MCF 10A (cell line): ENCODE measurements at regions not wholly inside any gene's neighbourhood (a gene's known extent, or its start where the extent isn't known, plus 50 kb on each side); places are given as distances from the start of the nearest gene placed in this dataset.

Source experiments
- BruUV-seq: library from RNA; stranded (reverse); fragments of 400-500 nt; replicated peaks from 2 replicates; lab custom pipeline; 2021; lab: Mats Ljungman, UMichigan
- CTCF ChIA-PET: fragments of 300-600 bp; sonication (Branson Sonifier 250); formaldehyde crosslinking; extraction: SDS; loops from one replicate; lab custom pipeline; 2021; ENCODE audit warnings: antibody characterized with exemption, inconsistent platforms; lab: Yijun Ruan, JAX
- POLR2A ChIA-PET: fragments of 300-600, 350-650 bp; sonication (Branson Sonifier 250); formaldehyde crosslinking; extraction: SDS; loops from one replicate; lab custom pipeline; 2020; ENCODE audit warnings: antibody characterized with exemption, inconsistent platforms; lab: Yijun Ruan, JAX
- DNase-seq: peaks from one replicate; pipeline ENCODE4 v3.0.0-alpha.2; 2018; ENCODE audit not compliant: unreplicated experiment
- H3K27ac Mint-ChIP-seq: one replicate; pipeline ENCODE4 v1.8.0; 2022; ENCODE audit warnings: mild to moderate bottlenecking, low read depth, mixed read lengths; ENCODE audit not compliant: unreplicated experiment
- H3K27me3 Mint-ChIP-seq: one replicate; pipeline ENCODE4 v1.8.0; 2022; ENCODE audit warnings: mixed read lengths; ENCODE audit not compliant: insufficient read depth, unreplicated experiment
- H3K36me3 Mint-ChIP-seq: one replicate; pipeline ENCODE4 v1.8.0; 2022; ENCODE audit warnings: mild to moderate bottlenecking, moderate library complexity, mixed read lengths; ENCODE audit not compliant: insufficient read depth, unreplicated experiment
- H3K4me1 Mint-ChIP-seq: one replicate; pipeline ENCODE4 v1.8.0; 2022; ENCODE audit warnings: mixed read lengths; ENCODE audit not compliant: insufficient read depth, unreplicated experiment
- H3K4me3 Mint-ChIP-seq: one replicate; pipeline ENCODE4 v1.8.0; 2022; ENCODE audit warnings: mild to moderate bottlenecking, moderate library complexity, mixed read lengths; ENCODE audit not compliant: unreplicated experiment
- H3K9me3 Mint-ChIP-seq: one replicate; pipeline ENCODE4 v1.8.0; 2022; ENCODE audit warnings: mixed read lengths; ENCODE audit not compliant: unreplicated experiment
- intact Hi-C: fragments of 100-400 bp; cut with micrococcal nuclease; formaldehyde crosslinking; loops from 2 replicates; pipeline ENCODE4 v1.14.1; 2022
- TF ChIP-seq, protein P1 (sequence below): fragments of 200-600 bp; IDR thresholded peaks from one replicate; pipeline ENCODE4 v1.8.0; 2022; ENCODE audit warnings: antibody characterized with exemption, mild to moderate bottlenecking; ENCODE audit not compliant: unreplicated experiment

DNA sequence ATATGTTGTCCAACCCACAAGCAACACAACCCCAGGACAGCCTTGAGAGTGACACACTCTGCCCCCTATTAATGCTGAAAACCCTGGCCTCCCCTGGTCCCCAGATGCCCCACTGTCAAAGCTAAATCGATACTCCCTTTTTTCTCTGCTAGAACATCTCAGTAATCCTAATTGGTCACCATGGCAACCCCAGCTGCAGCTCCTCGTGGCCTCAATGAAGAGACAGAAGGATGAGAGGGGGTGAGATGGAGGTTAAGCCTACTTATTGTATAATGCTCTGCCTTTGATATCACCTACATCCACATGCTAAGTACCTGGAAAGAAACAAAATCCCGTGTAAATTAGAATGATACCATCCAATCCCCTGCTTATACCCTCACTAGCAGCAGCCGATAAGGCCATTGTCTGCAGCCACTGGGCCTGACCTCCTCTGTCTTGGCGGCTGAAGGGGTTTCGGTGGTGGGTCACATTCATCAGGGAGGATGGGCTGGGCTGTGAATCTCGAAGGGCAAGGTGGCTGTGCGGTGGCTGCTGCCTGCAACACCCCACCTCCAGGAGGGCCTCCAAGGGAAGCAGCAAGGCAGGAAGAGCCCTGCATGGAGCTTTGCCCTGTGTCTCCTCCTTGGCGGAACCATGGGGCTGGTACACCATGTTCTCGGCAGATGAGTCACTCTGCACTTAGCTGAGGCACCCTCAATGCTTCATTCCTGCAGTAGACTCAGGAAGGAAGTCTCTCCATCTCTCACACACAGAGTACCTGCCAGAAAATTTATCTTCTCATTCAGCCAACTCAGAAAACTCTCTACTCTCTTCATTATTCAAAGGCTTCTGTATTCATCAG, 399.5 kb downstream of the BUD13 start:
- no peaks in the 10 kb centered on the region for H3K4me1 Mint-ChIP-seq
- TF ChIP-seq, protein P1, sequence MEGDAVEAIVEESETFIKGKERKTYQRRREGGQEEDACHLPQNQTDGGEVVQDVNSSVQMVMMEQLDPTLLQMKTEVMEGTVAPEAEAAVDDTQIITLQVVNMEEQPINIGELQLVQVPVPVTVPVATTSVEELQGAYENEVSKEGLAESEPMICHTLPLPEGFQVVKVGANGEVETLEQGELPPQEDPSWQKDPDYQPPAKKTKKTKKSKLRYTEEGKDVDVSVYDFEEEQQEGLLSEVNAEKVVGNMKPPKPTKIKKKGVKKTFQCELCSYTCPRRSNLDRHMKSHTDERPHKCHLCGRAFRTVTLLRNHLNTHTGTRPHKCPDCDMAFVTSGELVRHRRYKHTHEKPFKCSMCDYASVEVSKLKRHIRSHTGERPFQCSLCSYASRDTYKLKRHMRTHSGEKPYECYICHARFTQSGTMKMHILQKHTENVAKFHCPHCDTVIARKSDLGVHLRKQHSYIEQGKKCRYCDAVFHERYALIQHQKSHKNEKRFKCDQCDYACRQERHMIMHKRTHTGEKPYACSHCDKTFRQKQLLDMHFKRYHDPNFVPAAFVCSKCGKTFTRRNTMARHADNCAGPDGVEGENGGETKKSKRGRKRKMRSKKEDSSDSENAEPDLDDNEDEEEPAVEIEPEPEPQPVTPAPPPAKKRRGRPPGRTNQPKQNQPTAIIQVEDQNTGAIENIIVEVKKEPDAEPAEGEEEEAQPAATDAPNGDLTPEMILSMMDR, result no peak
- DNase-seq, result no peak
- no TSS peak for BruUV-seq
- intact Hi-C loops, result no loop called here
- ChIA-PET POLR2A (interaction anchor here (0.6 kb wide), 1 partner anchor 75 kb away, joined by 3 read pairs; no protein-coding TSS in a partner anchor), CTCF (interaction anchor here (0.6 to 0.7 kb wide), 2 partner anchors 19 to 105 kb away, joined by 3 read pairs; no protein-coding TSS in a partner anchor)
- H3K27ac Mint-ChIP-seq, result no peak overlapping the region
- H3K27me3 Mint-ChIP-seq, result no peaks in the 10 kb centered on the region
- peaks cover 8% of the 10 kb centered on the region for H3K9me3 Mint-ChIP-seq
- no peak overlapping the region for H3K4me3 Mint-ChIP-seq
- peaks cover 6% of the 10 kb centered on the region for H3K36me3 Mint-ChIP-seq

DNA sequence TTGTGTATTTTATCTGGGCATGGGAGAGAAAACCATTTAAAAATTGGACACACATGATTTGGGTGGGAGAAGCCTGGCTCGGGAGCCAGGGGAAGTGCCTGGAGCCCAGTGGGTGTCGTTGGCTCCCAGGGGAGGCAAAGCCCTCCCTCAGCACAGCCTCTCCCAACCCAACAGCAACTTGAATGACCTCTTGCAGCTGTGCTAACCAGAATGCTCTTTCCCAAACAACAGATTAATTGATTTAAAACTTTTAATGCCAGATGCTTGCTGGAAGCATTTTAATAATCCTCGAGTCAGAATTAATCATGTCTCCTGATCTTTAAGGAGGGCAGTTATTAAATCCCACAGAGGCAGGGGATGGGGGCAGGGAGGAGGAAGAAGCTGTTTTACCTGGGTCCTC, 401.6 kb downstream of the BUD13 start:
- ChIA-PET CTCF (interaction anchor here (0.6 kb wide), 1 partner anchor 22 kb away, joined by 3 read pairs; no protein-coding TSS in a partner anchor), POLR2A (interaction anchor here (0.7 kb wide), 1 partner anchor 9 kb away, joined by 3 read pairs; no protein-coding TSS in a partner anchor)
- TF ChIP-seq, protein P1, result no peak
- Mint-ChIP-seq H3K27ac (no peak overlapping the region), H3K27me3 (no peaks in the 10 kb centered on the region), H3K9me3 (peaks cover 20% of the 10 kb centered on the region), H3K36me3 (peaks cover 6% of the 10 kb centered on the region), H3K4me1 (no peaks in the 10 kb centered on the region), H3K4me3 (no peak overlapping the region)
- no TSS peak for BruUV-seq
- intact Hi-C loops, result no loop called here
- no peak for DNase-seq

DNA sequence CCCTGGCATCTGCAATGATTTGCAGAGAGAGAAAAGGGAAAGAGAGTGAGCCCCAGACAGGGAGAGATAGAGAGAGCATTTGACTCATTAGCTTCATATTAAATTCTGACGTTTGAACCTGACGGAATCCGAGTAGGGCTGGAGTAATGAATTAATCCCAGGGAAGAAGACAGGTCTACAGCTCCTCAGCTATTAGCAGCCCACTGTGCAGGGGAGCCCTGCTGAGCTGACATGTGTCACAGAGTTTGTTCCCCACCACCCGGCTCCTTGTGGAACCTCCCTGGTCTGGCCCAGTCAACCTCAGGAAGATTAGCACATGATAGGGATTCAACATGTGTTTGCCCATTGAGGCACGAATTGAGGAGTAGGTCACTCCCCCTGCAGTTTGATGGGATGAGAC, 404.0 kb downstream of the BUD13 start:
- H3K4me1 Mint-ChIP-seq, result no peaks in the 10 kb centered on the region
- POLR2A ChIA-PET, result no interaction called here
- intact Hi-C loops, result no loop called here
- BruUV-seq, result no TSS peak
- no peak overlapping the region for H3K4me3 Mint-ChIP-seq
- CTCF ChIA-PET, result interaction anchor here (0.6 kb wide), 1 partner anchor 255 kb away, joined by 7 read pairs; no protein-coding TSS in a partner anchor
- peaks cover 11% of the 10 kb centered on the region for H3K9me3 Mint-ChIP-seq
- H3K27me3 Mint-ChIP-seq, result no peaks in the 10 kb centered on the region
- no peak overlapping the region for H3K27ac Mint-ChIP-seq
- no peak for DNase-seq
- H3K36me3 Mint-ChIP-seq, result no peaks in the 10 kb centered on the region
- TF ChIP-seq, protein P1, result no peak

DNA sequence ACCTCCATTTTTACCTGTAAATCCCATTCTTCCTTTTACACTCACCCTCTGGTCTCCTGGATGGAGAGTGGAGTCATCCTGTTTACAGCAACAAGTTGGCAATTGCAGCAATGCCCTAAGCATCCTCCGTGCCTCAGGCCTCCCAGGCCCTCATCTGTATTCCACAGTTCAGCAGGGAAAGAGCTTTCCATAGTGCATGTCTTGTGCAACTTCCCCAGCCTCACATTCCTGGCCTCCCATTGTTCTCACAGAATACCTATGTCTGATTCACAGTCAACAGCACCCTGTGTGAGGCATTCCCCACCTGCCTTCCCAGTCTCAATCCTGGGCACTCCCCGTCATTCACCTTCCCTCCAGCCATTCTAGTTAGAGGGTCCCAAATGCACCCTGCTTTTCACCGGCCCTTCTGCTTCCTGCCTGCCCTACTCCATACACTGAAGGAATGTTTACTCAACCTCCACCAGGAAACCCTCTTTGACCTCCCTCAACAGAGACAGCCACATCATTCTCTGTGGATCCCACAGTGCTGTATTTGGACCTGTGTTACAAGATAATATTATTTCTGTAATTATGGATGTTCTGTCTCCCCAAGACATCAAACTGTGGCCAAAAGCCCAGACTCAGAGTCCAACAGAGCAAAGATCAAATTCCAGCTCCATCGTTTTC, 405.7 kb downstream of the BUD13 start:
- Mint-ChIP-seq H3K27me3 (no peaks in the 10 kb centered on the region), H3K9me3 (peaks cover 11% of the 10 kb centered on the region), H3K27ac (no peak overlapping the region), H3K4me3 (no peak overlapping the region), H3K4me1 (no peaks in the 10 kb centered on the region), H3K36me3 (no peaks in the 10 kb centered on the region)
- CTCF ChIA-PET, result interaction anchor here (0.6 to 0.7 kb wide), 2 partner anchors 22 to 198 kb away, joined by 3 read pairs; no protein-coding TSS in a partner anchor
- no TSS peak for BruUV-seq
- TF ChIP-seq, protein P1, result no peak
- POLR2A ChIA-PET, result no interaction called here
- intact Hi-C loops, result no loop called here
- DNase-seq, result no peak
